GM23338 (cell line): ENCODE measurements at regions not wholly inside any gene's neighbourhood (a gene's known extent, or its start where the extent isn't known, plus 50 kb on each side); places are given as distances from the start of the nearest gene placed in this dataset.
A peak's percentile ranks its signal among the peaks of the same experiment; 100 is the strongest.

ENCODE experiments used
- ATAC-seq: fragments of 200-7000 bp; cut with Tn5 transposase; 3 replicates; pipeline ENCODE4 v1.9.1; 2020
- DNase-seq: peaks from one replicate; pipeline ENCODE4 v3.0.0-alpha.2; 2015; ENCODE audit warnings: low spot score
- H2AFZ ChIP-seq: fragments of 200-600 bp; sonication (generic); 2 replicates; pipeline ENCODE4 v1.8.0; 2016; ENCODE audit warnings: antibody characterized with exemption, mild to moderate bottlenecking, moderate library complexity
- H3F3A ChIP-seq: fragments of 200-600 bp; sonication (generic); replicated peaks from 2 replicates; pipeline ENCODE4 v1.8.0; 2017; ENCODE audit warnings: antibody characterized with exemption, mixed run types, low read depth
- H3K27ac ChIP-seq: fragments of 200-600 bp; sonication (generic); 2 replicates; pipeline ENCODE4 v1.6.1; 2016; ENCODE audit warnings: low read depth
- H3K27me3 ChIP-seq: fragments of 200-600 bp; sonication (generic); 2 replicates; pipeline ENCODE4 v1.8.0; 2016; ENCODE audit warnings: mild to moderate bottlenecking, mixed run types, moderate library complexity; ENCODE audit not compliant: insufficient read depth
- H3K36me3 ChIP-seq: fragments of 200-600 bp; sonication (generic); 2 replicates; pipeline ENCODE4 v1.8.0; 2016; ENCODE audit warnings: mild to moderate bottlenecking; ENCODE audit not compliant: insufficient read depth
- H3K4me1 ChIP-seq: fragments of 200-600 bp; sonication (generic); 2 replicates; pipeline ENCODE4 v1.8.0; 2016; ENCODE audit warnings: mild to moderate bottlenecking, moderate library complexity; ENCODE audit not compliant: insufficient read depth
- H3K4me2 ChIP-seq: fragments of 200-600 bp; sonication (generic); 2 replicates; pipeline ENCODE4 v1.7.1; 2017; ENCODE audit warnings: mixed run types
- H3K4me3 ChIP-seq: fragments of 200-600 bp; sonication (generic); 2 replicates; pipeline ENCODE4 v1.6.1; 2016; ENCODE audit warnings: mixed run types
- H3K79me2 ChIP-seq: fragments of 200-600 bp; sonication (generic); replicated peaks from 2 replicates; pipeline ENCODE4 v1.8.0; 2017; ENCODE audit warnings: mild to moderate bottlenecking; ENCODE audit not compliant: insufficient read depth
- H3K9me2 ChIP-seq: fragments of 200-600 bp; sonication (generic); 2 replicates; pipeline ENCODE4 v1.8.0; 2017; ENCODE audit not compliant: insufficient read depth
- H4K20me1 ChIP-seq: fragments of 200-600 bp; sonication (generic); replicated peaks from 2 replicates; pipeline ENCODE4 v1.8.0; 2017; ENCODE audit warnings: mild to moderate bottlenecking; ENCODE audit not compliant: insufficient read depth
- H3K27ac Mint-ChIP-seq: 2 replicates; pipeline ENCODE4 v1.8.0; 2020; ENCODE audit warnings: inconsistent platforms, mild to moderate bottlenecking, moderate library complexity, mixed read lengths
- H3K27me3 Mint-ChIP-seq: 3 replicates; pipeline ENCODE4 v1.8.0; 2022; ENCODE audit warnings: low read depth, mild to moderate bottlenecking, moderate library complexity, mixed read lengths, inconsistent platforms; ENCODE audit not compliant: insufficient read depth, poor library complexity
- H3K36me3 Mint-ChIP-seq: 3 replicates; pipeline ENCODE4 v1.8.0; 2021; ENCODE audit warnings: low read depth, mild to moderate bottlenecking, inconsistent platforms, moderate library complexity, mixed read lengths
- H3K4me1 Mint-ChIP-seq: 3 replicates; pipeline ENCODE4 v1.8.0; 2020; ENCODE audit warnings: mild to moderate bottlenecking, inconsistent platforms, mixed read lengths
- H3K4me3 Mint-ChIP-seq: 3 replicates; pipeline ENCODE4 v1.8.0; 2021; ENCODE audit warnings: moderate library complexity, mild to moderate bottlenecking, inconsistent platforms, mixed read lengths
- H3K9me3 Mint-ChIP-seq: 3 replicates; pipeline ENCODE4 v1.8.0; 2020; ENCODE audit warnings: moderate library complexity, mild to moderate bottlenecking, inconsistent platforms, mixed read lengths
- EZH2phosphoT487 ChIP-seq: fragments of 200-600 bp; sonication (generic); IDR thresholded peaks from one replicate; pipeline ENCODE4 v1.8.1; 2018; ENCODE audit warnings: antibody characterized with exemption; ENCODE audit not compliant: unreplicated experiment
- JUNB ChIP-seq: IDR thresholded peaks from one replicate; pipeline ENCODE4 v1.6.1; 2016; ENCODE audit warnings: antibody characterized with exemption; ENCODE audit not compliant: unreplicated experiment
- STAT1 ChIP-seq: IDR thresholded peaks from one replicate; pipeline ENCODE4 v1.6.1; 2016; ENCODE audit warnings: antibody characterized with exemption; ENCODE audit not compliant: unreplicated experiment
- ZNF114 ChIP-seq: fragments of 250-450 bp; sonication (Bioruptor Pico); IDR thresholded peaks from 2 replicates; pipeline ENCODE4 v1.5.0; 2020; ENCODE audit warnings: mild to moderate bottlenecking, moderate library complexity
- TF ChIP-seq, protein P1 (sequence below), 2 experiments: fragments of 200-600 bp in 1 of 2; sonication (generic) in 1 of 2; conservative IDR thresholded peaks; 2 replicates each; pipeline versions ENCODE4 v1.5.1 to v1.6.1; 2016 to 2017; ENCODE audit warnings: antibody characterized with exemption in 2 of 2, low read depth in 2 of 2, mild to moderate bottlenecking in 2 of 2, moderate library complexity in 1 of 2
- TF ChIP-seq, protein P2 (sequence below): IDR thresholded peaks from one replicate; pipeline ENCODE4 v1.6.1; 2018; ENCODE audit warnings: antibody characterized with exemption; ENCODE audit not compliant: unreplicated experiment
- TF ChIP-seq, protein P3 (sequence below): IDR thresholded peaks from 2 replicates; pipeline ENCODE4 v1.6.1; 2016; ENCODE audit warnings: antibody characterized with exemption

DNA sequence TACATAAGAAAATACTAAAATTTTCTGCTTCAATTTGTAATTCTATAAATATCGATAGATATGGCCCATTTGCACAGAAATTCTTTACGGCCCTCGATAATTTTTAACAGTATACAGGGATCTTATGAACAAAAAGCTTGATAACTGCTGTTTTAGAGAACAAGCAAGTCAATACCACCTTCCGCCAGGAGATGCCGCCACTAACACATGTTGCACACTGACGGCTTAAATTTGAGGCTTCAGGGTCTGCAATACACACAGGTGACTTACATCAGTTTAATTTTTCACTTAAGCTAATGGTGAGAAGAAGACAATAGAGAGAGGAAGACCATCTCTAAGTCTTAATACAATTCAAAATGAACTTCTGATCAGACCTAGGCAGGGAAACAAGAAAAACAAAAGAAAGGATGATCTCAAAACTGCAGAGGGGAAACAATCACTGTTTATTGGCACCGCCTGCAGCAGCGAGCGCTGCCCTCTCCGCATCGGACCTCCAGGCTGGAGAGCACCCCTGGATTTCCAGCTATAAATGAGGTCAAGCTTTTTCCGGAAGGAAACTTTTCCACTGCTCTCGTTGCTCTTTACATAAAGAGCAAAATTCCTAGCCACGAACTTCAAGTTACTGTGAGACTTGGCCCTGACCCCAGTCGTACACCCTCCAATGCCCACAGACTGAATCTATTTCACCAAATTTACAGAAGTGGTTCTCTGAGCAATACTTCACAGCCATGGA is 53.9 kb downstream of the OTOR start:
- Histone ChIP-seq H4K20me1 (no peaks in the 10 kb centered on the region), H3F3A (no peaks in the 10 kb centered on the region), H3K9me2 (no peaks in the 10 kb centered on the region), H3K4me2 (no peak overlapping the region), H3K36me3 (no peaks in the 10 kb centered on the region), H3K4me3 (no peak overlapping the region), H3K27ac (no peak overlapping the region), H3K4me1 (0 out of 2 replicates have a peak, but pooled peaks cover 4% of the 10 kb centered on the region), H3K27me3 (no peaks in the 10 kb centered on the region), H3K79me2 (no peaks in the 10 kb centered on the region), H2AFZ (0 out of 2 replicates have a peak overlapping the region, but pooled peaks have one; percentile 0)
- TF ChIP-seq, protein P1, sequence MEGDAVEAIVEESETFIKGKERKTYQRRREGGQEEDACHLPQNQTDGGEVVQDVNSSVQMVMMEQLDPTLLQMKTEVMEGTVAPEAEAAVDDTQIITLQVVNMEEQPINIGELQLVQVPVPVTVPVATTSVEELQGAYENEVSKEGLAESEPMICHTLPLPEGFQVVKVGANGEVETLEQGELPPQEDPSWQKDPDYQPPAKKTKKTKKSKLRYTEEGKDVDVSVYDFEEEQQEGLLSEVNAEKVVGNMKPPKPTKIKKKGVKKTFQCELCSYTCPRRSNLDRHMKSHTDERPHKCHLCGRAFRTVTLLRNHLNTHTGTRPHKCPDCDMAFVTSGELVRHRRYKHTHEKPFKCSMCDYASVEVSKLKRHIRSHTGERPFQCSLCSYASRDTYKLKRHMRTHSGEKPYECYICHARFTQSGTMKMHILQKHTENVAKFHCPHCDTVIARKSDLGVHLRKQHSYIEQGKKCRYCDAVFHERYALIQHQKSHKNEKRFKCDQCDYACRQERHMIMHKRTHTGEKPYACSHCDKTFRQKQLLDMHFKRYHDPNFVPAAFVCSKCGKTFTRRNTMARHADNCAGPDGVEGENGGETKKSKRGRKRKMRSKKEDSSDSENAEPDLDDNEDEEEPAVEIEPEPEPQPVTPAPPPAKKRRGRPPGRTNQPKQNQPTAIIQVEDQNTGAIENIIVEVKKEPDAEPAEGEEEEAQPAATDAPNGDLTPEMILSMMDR (conservative IDR thresholded peaks at IDR 0.05; ENCODE audit: low read depth in 2 of 2) = peak; percentile 92 to 96
- TF ChIP-seq, protein P2, sequence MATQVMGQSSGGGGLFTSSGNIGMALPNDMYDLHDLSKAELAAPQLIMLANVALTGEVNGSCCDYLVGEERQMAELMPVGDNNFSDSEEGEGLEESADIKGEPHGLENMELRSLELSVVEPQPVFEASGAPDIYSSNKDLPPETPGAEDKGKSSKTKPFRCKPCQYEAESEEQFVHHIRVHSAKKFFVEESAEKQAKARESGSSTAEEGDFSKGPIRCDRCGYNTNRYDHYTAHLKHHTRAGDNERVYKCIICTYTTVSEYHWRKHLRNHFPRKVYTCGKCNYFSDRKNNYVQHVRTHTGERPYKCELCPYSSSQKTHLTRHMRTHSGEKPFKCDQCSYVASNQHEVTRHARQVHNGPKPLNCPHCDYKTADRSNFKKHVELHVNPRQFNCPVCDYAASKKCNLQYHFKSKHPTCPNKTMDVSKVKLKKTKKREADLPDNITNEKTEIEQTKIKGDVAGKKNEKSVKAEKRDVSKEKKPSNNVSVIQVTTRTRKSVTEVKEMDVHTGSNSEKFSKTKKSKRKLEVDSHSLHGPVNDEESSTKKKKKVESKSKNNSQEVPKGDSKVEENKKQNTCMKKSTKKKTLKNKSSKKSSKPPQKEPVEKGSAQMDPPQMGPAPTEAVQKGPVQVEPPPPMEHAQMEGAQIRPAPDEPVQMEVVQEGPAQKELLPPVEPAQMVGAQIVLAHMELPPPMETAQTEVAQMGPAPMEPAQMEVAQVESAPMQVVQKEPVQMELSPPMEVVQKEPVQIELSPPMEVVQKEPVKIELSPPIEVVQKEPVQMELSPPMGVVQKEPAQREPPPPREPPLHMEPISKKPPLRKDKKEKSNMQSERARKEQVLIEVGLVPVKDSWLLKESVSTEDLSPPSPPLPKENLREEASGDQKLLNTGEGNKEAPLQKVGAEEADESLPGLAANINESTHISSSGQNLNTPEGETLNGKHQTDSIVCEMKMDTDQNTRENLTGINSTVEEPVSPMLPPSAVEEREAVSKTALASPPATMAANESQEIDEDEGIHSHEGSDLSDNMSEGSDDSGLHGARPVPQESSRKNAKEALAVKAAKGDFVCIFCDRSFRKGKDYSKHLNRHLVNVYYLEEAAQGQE = no peak
- ATAC-seq = peak; percentile 66
- DNase-seq = peak; percentile 85
- H3K27ac Mint-ChIP-seq = peak overlapping the region; percentile 61; the same call in 1 of the 2 replicates
- no peaks in the 10 kb centered on the region; the same call in 2 of the 3 replicates for H3K9me3 Mint-ChIP-seq
- peaks cover under 1% of the 10 kb centered on the region for H3K27me3 Mint-ChIP-seq
- H3K4me1 Mint-ChIP-seq = peaks cover 11% of the 10 kb centered on the region; the same call in 2 of the 3 replicates
- H3K36me3 Mint-ChIP-seq = no peaks in the 10 kb centered on the region
- no peak overlapping the region for H3K4me3 Mint-ChIP-seq

DNA sequence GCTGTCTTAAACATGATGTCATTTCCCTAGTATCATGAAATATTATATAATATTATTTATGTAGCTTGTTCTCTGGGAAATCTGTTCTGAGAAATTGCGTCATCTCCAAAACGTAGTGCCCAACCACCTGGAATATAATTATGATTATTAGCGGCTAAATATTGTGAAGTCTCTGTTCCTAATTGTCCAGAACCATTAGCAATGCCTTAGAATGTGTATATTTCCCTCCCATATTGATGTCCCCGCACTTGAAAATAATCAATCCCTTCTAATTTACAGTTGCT is 54.4 kb downstream of the OTOR start:
- H3K27ac ChIP-seq = no peak overlapping the region
- no peaks in the 10 kb centered on the region for H3K27me3 ChIP-seq
- H3K27me3 Mint-ChIP-seq = peaks cover 5% of the 10 kb centered on the region
- DNase-seq (no peak), ATAC-seq (no peak)
- H3K36me3 ChIP-seq = no peaks in the 10 kb centered on the region
- no peaks in the 10 kb centered on the region for H4K20me1 ChIP-seq
- H3K4me3 ChIP-seq = no peak overlapping the region
- no peak overlapping the region for H3K4me2 ChIP-seq
- no peaks in the 10 kb centered on the region for H3K36me3 Mint-ChIP-seq
- 0 out of 2 replicates have a peak, but pooled peaks cover 4% of the 10 kb centered on the region for H3K4me1 ChIP-seq
- no peak overlapping the region for H3K27ac Mint-ChIP-seq
- H3K79me2 ChIP-seq = no peaks in the 10 kb centered on the region
- H3F3A ChIP-seq = no peaks in the 10 kb centered on the region
- H3K9me2 ChIP-seq = no peaks in the 10 kb centered on the region
- H3K9me3 Mint-ChIP-seq = peaks cover 2% of the 10 kb centered on the region; the same call in 2 of the 3 replicates
- H3K4me1 Mint-ChIP-seq = peaks cover 11% of the 10 kb centered on the region; the same call in 2 of the 3 replicates
- no peak overlapping the region for H3K4me3 Mint-ChIP-seq
- no peak overlapping the region for H2AFZ ChIP-seq
- TF ChIP-seq STAT1 (no peak), JUNB (no peak), ZNF114 (CRISPR knock-in tag) (no peak), EZH2phosphoT487 (no peak)
- TF ChIP-seq, protein P2 = no peak
- TF ChIP-seq, protein P3, sequence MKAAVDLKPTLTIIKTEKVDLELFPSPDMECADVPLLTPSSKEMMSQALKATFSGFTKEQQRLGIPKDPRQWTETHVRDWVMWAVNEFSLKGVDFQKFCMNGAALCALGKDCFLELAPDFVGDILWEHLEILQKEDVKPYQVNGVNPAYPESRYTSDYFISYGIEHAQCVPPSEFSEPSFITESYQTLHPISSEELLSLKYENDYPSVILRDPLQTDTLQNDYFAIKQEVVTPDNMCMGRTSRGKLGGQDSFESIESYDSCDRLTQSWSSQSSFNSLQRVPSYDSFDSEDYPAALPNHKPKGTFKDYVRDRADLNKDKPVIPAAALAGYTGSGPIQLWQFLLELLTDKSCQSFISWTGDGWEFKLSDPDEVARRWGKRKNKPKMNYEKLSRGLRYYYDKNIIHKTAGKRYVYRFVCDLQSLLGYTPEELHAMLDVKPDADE = no peak
